Body of pancreas (tissue), 4 donors: ENCODE measurements at regions not wholly inside any gene's neighbourhood (a gene's known extent, or its start where the extent isn't known, plus 50 kb on each side); places are given as distances from the start of the nearest gene placed in this dataset.

Experiments used
- ATAC-seq: fragments of 150-250 bp; one replicate; pipeline ENCODE4 v1.9.1; 2016
- DNase-seq, 4 donors: peaks; one replicate each; pipeline ENCODE4 v3.0.0-alpha.2; 2019
- H3K27ac ChIP-seq, 4 donors: fragments of 200-600 bp; sonication (generic); 1 replicate in 3 of 4; 2 replicates in 1 of 4; pipeline versions ENCODE4 v1.5.1 to v1.6.1; 2016 to 2019; ENCODE audit warnings: mild to moderate bottlenecking in 1 of 4, mixed read lengths in 1 of 4, moderate library complexity in 1 of 4
- H3K27me3 ChIP-seq, 2 donors: fragments of 200-600 bp; sonication (generic); one replicate each; pipeline ENCODE4 v1.6.0; 2016; ENCODE audit warnings: mild to moderate bottlenecking in 1 of 2
- H3K36me3 ChIP-seq, 2 donors: fragments of 200-600 bp; sonication (generic); replicated peaks in 1 of 2; 2 replicates each; pipeline ENCODE4 v1.5.1; 2016; ENCODE audit warnings: low read depth in 2 of 2; ENCODE audit not compliant: insufficient read depth in 1 of 2
- H3K4me1 ChIP-seq: fragments of 200-600 bp; sonication (generic); one replicate; pipeline ENCODE4 v1.6.0; 2016
- H3K4me3 ChIP-seq, 2 donors: fragments of 200-600 bp; sonication (generic); 1 replicate in 1 of 2; 2 replicates in 1 of 2; pipeline ENCODE4 v1.5.1; 2016 to 2019
- H3K9me3 ChIP-seq, 3 donors: fragments of 200-600 bp; sonication (generic); 1 replicate in 2 of 3; 2 replicates in 1 of 3; pipeline ENCODE4 v1.5.1; 2016
- POLR2A ChIP-seq, 3 donors: fragments of 450-650 bp; IDR thresholded peaks; one replicate each; pipeline ENCODE4 v1.6.1; 2016; ENCODE audit warnings: antibody characterized with exemption in 3 of 3, mild to moderate bottlenecking in 2 of 3
- WGBS, 2 donors: methylation state at CpG; one replicate each; pipeline ENCODE4 v1.1.5; 2017; 5-methylcytosine and 5-hydroxymethylcytosine counted together
- intact Hi-C: fragments of 100-400 bp; cut with DNase I; formaldehyde crosslinking; loops from one replicate; pipeline ENCODE4 v1.15.1; 2023
- TF ChIP-seq, protein P1 (sequence below), 7 experiments: fragments of 450-650 bp in 4 of 7; fragments of 200-600 bp in 3 of 7; sonication (generic) in 3 of 7; IDR thresholded peaks; one replicate each; pipeline ENCODE4 v1.5.1; 2016 to 2019; ENCODE audit warnings: antibody characterized with exemption in 7 of 7

DNA sequence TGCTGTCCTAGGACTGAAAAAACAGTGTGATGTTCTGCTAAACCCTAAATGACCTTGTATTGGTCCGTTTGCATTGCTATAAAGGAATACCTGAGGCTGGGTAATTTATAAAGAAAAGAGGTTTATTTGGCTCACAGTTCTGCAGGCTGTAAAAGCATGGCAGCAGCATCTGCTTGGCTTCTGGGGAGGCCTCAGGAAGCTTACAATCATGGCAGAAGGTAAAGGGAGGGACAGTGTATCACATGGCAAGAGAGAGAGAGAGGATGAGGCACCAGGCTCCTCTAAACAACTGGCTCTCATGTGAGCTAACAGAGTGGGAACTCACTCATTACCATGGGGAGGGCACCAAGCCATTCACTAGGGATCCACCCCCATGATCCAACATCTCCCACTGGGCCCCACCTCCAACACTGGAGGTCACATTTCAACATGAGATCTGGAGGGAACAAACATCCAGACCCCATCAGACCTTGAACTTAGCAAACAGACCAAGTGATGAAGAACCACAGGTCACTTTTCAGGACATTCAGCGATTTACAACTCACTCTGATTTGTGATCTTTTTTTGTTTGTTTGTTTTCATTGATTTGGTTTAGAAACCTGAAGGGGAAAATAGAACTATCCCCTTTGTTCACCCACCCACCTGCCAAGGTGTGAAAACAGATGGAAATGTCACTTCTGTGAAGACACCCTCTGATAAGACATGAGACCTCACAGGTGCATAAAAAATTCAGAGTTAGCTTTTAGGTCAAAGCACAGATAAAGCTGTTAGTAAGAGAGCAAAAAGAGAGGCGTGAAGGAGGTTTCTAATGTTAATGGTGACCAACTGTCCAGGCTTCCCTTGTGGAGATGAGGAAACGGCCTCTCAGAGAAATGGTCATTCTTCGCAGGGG, 104.2 kb upstream of the RALGPS2 start:
- H3K9me3 ChIP-seq = no peaks in the 10 kb centered on the region
- intact Hi-C loops = no loop called here
- no peak overlapping the region for H3K27ac ChIP-seq
- no peaks in the 10 kb centered on the region for H3K36me3 ChIP-seq
- DNase-seq (no peak), ATAC-seq (no peak)
- no peaks in the 10 kb centered on the region for H3K27me3 ChIP-seq
- H3K4me1 ChIP-seq = no peaks in the 10 kb centered on the region
- H3K4me3 ChIP-seq = no peak overlapping the region
- 68 to 74% methylated on average over 5 of the region's 5 CpGs for WGBS, 2 donors
- TF ChIP-seq, protein P1, sequence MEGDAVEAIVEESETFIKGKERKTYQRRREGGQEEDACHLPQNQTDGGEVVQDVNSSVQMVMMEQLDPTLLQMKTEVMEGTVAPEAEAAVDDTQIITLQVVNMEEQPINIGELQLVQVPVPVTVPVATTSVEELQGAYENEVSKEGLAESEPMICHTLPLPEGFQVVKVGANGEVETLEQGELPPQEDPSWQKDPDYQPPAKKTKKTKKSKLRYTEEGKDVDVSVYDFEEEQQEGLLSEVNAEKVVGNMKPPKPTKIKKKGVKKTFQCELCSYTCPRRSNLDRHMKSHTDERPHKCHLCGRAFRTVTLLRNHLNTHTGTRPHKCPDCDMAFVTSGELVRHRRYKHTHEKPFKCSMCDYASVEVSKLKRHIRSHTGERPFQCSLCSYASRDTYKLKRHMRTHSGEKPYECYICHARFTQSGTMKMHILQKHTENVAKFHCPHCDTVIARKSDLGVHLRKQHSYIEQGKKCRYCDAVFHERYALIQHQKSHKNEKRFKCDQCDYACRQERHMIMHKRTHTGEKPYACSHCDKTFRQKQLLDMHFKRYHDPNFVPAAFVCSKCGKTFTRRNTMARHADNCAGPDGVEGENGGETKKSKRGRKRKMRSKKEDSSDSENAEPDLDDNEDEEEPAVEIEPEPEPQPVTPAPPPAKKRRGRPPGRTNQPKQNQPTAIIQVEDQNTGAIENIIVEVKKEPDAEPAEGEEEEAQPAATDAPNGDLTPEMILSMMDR (IDR thresholded peaks at IDR 0.05) = no peak
- TF ChIP-seq POLR2A (IDR thresholded peaks at IDR 0.05) = no peak

DNA sequence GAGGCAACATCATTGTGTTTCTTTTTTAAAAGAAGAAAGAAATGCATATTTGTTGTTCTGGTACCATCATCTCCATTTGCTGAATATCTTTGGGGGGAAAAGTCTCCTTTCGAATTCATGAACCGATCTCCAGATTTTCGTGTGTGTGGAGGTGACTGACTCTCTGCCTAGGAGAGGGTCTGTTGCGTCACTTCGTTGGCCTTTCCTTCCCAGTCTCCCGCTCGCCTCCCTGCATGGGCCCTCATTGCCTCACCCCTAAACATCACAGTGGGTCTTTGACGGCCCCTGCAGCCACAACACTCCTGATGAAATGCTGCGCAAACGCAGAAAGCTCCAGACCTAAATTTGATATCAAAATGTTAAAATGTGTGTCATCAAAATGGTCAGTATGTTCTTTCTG, 103.2 kb upstream of the RALGPS2 start:
- H3K27me3 ChIP-seq = no peaks in the 10 kb centered on the region
- no peak overlapping the region for H3K27ac ChIP-seq
- H3K4me1 ChIP-seq = no peaks in the 10 kb centered on the region
- WGBS, 2 donors = 78 to 93% methylated on average over 10 of the region's 10 CpGs
- no peak for DNase-seq
- ATAC-seq = no peak
- H3K4me3 ChIP-seq = no peak overlapping the region
- TF ChIP-seq, protein P1 (IDR thresholded peaks at IDR 0.05) = no peak
- TF ChIP-seq POLR2A (IDR thresholded peaks at IDR 0.05) = no peak
- intact Hi-C loops = no loop called here
- no peaks in the 10 kb centered on the region for H3K36me3 ChIP-seq
- no peaks in the 10 kb centered on the region for H3K9me3 ChIP-seq

DNA sequence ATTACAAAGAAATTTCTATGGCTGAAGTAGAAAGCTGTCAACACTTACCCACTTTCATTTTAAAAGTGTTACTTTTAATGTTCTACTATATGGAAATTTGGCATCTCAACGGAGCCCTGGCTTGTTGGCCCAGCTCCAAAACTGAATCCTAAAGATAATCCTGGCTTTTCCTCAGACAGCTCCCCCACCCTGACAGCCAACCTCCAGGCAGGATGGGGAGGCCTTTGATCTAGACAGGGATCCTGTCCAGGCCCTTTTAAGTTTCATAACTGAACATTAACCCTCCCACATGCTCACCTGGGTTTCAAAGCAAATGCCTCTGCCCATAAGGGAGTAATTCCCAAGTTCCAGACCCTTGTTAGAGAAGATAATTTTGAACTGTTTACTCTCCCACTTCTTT, 99.3 kb upstream of the RALGPS2 start:
- intact Hi-C loops = no loop called here
- no peak for ATAC-seq
- no peaks in the 10 kb centered on the region for H3K4me1 ChIP-seq
- DNase-seq = no peak
- H3K27me3 ChIP-seq = no peaks in the 10 kb centered on the region
- H3K4me3 ChIP-seq = no peak overlapping the region
- H3K27ac ChIP-seq = no peak overlapping the region
- TF ChIP-seq POLR2A (IDR thresholded peaks at IDR 0.05) = no peak
- TF ChIP-seq, protein P1 (IDR thresholded peaks at IDR 0.05) = no peak
- WGBS, 2 donors = 29 to 38% methylated on average over 1 of the region's 1 CpG
- H3K9me3 ChIP-seq = no peaks in the 10 kb centered on the region
- no peaks in the 10 kb centered on the region for H3K36me3 ChIP-seq

DNA sequence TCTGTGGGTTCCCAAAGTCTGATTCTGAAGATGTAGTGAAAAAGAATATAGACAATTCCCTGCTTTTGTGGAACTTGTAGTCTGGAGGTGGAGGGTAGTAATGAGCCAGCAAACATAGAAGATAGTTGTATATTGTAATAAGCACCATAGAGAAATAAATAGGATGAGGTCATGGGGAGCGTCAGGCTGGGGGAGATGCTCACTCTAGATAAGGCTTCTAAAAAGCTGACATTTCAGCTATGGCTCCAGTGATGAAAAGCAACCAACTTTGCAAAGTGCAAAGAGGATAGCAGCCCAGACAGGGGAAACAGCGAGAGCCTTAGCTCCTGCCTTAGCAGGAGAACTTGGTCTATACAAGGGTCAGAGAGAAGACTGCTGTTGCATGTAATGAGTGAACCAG, 98.0 kb upstream of the RALGPS2 start:
- Histone ChIP-seq H3K27ac (no peak overlapping the region), H3K36me3 (no peaks in the 10 kb centered on the region), H3K9me3 (no peaks in the 10 kb centered on the region), H3K4me1 (no peaks in the 10 kb centered on the region), H3K4me3 (no peak overlapping the region), H3K27me3 (no peaks in the 10 kb centered on the region)
- no peak for DNase-seq
- no peak for ATAC-seq
- intact Hi-C loops = no loop called here
- TF ChIP-seq POLR2A (IDR thresholded peaks at IDR 0.05) = no peak
- TF ChIP-seq, protein P1 (IDR thresholded peaks at IDR 0.05) = no peak
- 81 to 91% methylated on average over 2 of the region's 2 CpGs for WGBS, 2 donors
